ENCODE measurements at regions not wholly inside any gene's neighbourhood (a gene's known extent, or its start where the extent isn't known, plus 50 kb on each side); places are given as distances from the start of the nearest gene placed in this dataset.

- no peak for TF ChIP-seq CTCF (IDR thresholded peaks at IDR 0.05)
- no peak for TF ChIP-seq POLR2A (IDR thresholded peaks at IDR 0.05)
Observed at GRCh38 chr16:86231321-86231995, 278.9 kb upstream of the FOXF1 start.
